ENCODE measurements at regions not wholly inside any gene's neighbourhood (a gene's known extent, or its start where the extent isn't known, plus 50 kb on each side); places are given as distances from the start of the nearest gene placed in this dataset.

DNA sequence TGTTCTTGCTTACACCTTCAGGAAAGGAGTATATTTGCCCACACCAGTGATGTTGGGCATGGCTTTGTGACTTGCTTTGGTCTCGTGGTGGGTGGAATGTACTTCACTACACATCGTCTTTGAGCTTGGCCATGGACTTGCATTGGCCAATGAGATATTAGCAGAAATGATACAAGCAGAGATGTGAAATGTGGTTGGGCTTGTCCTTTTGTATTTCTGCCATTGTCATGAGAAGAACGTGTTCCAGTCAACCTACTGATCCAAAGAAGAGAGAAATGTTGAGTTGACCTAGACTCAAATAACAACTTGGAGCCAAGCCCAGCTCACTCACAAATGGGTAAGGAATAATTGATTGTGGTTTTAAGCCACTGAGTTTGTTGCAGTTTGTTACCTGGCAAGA is 138.4 kb upstream of the ARX start:
- no CpG with 5 or more reads among the region's 3 CpGs for WGBS (ENCODE audit: insufficient coverage, low lambda C conversion rate)
- no peaks in the 10 kb centered on the region for H3K36me3 ChIP-seq (ENCODE audit: control insufficient read depth, insufficient read depth, low read length)
- H3K4me3 ChIP-seq (ENCODE audit: low read length): no peak overlapping the region
- no peak for DNase-seq
- no peaks in the 10 kb centered on the region for H3K9me3 ChIP-seq (ENCODE audit: control insufficient read depth, low read depth, low read length)
- no peak overlapping the region for H3K27ac ChIP-seq (ENCODE audit: low read length)
- H3K27me3 ChIP-seq (ENCODE audit: control insufficient read depth, insufficient read depth, low read length): no peaks in the 10 kb centered on the region
- no peaks in the 10 kb centered on the region for H3K4me1 ChIP-seq (ENCODE audit: control insufficient read depth, insufficient read depth, low read length)

DNA sequence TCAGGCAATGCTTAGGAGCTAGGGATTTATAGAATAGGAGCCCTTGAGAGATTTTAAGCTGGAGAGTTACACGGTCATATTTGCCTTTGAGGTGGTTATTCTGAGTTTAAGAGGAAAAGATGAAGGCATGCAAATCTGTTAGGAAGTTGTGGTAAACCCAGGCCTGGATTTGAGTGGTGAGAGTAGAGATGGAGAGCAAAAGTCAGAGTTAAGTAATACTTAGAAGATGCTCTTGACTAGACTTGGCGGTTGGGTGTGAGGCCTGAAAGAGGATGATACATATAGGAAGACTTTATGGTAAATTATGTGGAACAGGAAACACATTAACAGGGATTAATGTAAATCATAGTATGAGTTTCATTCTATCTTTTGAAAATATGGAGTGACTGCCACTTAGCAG is 136.0 kb upstream of the ARX start:
- Histone ChIP-seq H3K27ac (ENCODE audit: low read length) (no peak overlapping the region), H3K36me3 (ENCODE audit: control insufficient read depth, insufficient read depth, low read length) (no peaks in the 10 kb centered on the region), H3K27me3 (ENCODE audit: control insufficient read depth, insufficient read depth, low read length) (no peaks in the 10 kb centered on the region), H3K9me3 (ENCODE audit: control insufficient read depth, low read depth, low read length) (no peaks in the 10 kb centered on the region), H3K4me1 (ENCODE audit: control insufficient read depth, insufficient read depth, low read length) (no peaks in the 10 kb centered on the region), H3K4me3 (ENCODE audit: low read length) (no peak overlapping the region)
- no peak for DNase-seq
- WGBS (ENCODE audit: insufficient coverage, low lambda C conversion rate): no CpG with 5 or more reads among the region's 2 CpGs

DNA sequence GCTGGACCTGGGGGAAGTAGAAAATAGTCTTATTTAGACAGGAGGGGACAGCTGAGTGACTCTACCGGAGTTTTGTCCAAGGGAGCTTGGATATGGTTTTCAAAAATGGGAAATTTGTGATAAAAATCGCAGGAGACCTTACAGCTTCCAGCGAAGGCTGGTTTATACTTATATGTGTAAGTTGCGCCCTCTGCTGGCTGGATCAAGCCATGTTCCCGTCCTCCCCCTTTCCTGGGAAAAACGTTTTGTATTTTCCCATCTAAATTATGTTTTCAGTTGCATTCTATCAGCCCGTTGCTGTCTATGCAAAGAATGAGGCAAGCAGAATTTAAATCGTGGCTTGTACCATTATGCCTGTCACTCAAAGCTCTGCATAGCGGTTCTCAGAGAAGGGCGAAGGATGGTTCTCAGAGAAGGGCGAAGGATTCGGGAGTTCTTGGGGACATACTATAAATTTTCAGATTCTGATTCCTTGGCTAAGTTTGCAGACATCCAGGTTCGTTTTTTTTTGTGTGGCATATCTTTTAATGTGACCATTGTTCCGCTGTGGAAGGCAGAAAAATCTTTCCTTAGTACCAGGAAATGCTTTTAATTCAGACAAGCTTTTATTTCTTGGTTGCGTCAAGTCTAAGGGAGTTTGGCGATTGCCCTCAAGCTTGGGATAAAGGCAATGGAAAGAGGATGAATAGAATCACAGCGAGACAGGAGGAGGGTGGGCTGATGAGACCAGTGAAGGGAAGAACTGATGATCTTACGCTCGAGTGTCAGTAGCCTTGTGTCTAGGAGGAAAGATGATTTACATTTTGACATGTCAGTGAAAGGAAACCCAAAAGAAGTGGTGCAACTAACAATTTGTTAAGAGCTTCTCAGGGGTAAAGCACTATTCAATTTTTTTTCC is 128.5 kb upstream of the ARX start:
- no peak overlapping the region for H3K27ac ChIP-seq (ENCODE audit: low read length)
- 0% methylated on average over 1 of the region's 19 CpGs for WGBS (ENCODE audit: insufficient coverage, low lambda C conversion rate)
- H3K36me3 ChIP-seq (ENCODE audit: control insufficient read depth, insufficient read depth, low read length): no peaks in the 10 kb centered on the region
- no peaks in the 10 kb centered on the region for H3K27me3 ChIP-seq (ENCODE audit: control insufficient read depth, insufficient read depth, low read length)
- no peaks in the 10 kb centered on the region for H3K4me1 ChIP-seq (ENCODE audit: control insufficient read depth, insufficient read depth, low read length)
- H3K9me3 ChIP-seq (ENCODE audit: control insufficient read depth, low read depth, low read length): no peaks in the 10 kb centered on the region
- H3K4me3 ChIP-seq (ENCODE audit: low read length): no peak overlapping the region
- DNase-seq: peak; percentile 14 to 23

DNA sequence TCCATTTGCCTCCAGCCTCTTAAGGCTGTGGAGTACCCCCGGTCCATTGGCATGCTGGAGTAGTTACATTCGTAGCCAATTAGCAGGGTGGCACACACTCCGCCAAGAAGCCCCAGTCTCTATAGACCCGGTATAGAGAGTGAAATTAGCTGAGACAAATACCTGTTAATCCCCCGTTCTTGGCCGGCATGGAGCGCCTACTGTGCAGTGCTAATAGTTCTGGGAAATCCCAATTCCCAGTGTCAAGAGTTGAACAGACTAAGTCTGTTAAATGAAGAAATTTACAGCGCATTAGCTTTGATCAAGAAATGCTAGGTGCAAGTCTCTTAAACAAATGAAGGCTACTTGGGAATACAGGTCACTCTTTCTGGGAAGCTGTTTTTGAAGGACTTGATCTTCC is 127.8 kb upstream of the ARX start:
- H3K9me3 ChIP-seq (ENCODE audit: control insufficient read depth, low read depth, low read length): no peaks in the 10 kb centered on the region
- H3K4me1 ChIP-seq (ENCODE audit: control insufficient read depth, insufficient read depth, low read length): no peaks in the 10 kb centered on the region
- no peaks in the 10 kb centered on the region for H3K27me3 ChIP-seq (ENCODE audit: control insufficient read depth, insufficient read depth, low read length)
- no peak for DNase-seq
- H3K27ac ChIP-seq (ENCODE audit: low read length): no peak overlapping the region
- WGBS (ENCODE audit: insufficient coverage, low lambda C conversion rate): no CpG with 5 or more reads among the region's 8 CpGs
- H3K36me3 ChIP-seq (ENCODE audit: control insufficient read depth, insufficient read depth, low read length): no peaks in the 10 kb centered on the region
- no peak overlapping the region for H3K4me3 ChIP-seq (ENCODE audit: low read length)

DNA sequence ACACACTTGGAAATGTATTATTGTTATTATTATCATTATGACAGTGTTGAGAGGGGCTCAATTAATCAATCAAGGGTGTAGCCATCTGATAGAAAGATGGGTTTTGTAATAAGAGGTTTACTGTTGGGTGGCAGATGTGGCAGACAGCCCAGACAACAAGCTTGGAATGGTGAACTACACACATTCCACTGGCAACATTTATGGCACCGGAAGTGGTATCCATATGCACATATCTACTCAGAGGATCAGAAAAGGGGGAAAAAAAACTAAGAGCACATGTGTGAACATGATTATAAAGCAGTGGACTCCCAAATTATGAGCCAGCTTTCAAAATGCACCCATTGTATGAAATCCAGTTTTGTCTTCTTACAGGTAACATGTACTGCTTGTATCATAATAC is 125.9 kb upstream of the ARX start:
- no peaks in the 10 kb centered on the region for H3K27me3 ChIP-seq (ENCODE audit: control insufficient read depth, insufficient read depth, low read length)
- H3K4me3 ChIP-seq (ENCODE audit: low read length): no peak overlapping the region
- no peak for DNase-seq
- no peaks in the 10 kb centered on the region for H3K36me3 ChIP-seq (ENCODE audit: control insufficient read depth, insufficient read depth, low read length)
- no CpG with 5 or more reads among the region's 1 CpG for WGBS (ENCODE audit: insufficient coverage, low lambda C conversion rate)
- H3K4me1 ChIP-seq (ENCODE audit: control insufficient read depth, insufficient read depth, low read length): no peaks in the 10 kb centered on the region
- H3K9me3 ChIP-seq (ENCODE audit: control insufficient read depth, low read depth, low read length): no peaks in the 10 kb centered on the region
- no peak overlapping the region for H3K27ac ChIP-seq (ENCODE audit: low read length)

DNA sequence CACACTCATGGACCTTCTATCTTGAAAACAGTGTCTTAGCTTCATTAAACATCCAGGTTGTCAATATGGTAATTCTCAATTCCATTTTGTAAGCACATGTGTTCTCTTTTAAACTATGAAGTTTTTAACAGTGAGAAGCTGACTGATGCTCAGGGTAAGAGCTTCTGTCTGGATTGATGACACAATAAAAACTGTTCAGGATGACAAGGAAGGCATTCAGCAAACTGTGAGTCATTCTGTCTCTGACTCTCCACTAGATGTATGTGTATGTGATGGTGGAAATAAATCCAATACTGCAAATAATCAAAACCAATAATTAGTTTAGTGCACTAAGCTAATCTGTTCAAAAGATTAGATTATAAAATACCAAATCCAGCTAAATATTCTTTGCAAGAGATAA is 115.3 kb upstream of the ARX start:
- no peaks in the 10 kb centered on the region for H3K9me3 ChIP-seq (ENCODE audit: control insufficient read depth, low read depth, low read length)
- no peak overlapping the region for H3K27ac ChIP-seq (ENCODE audit: low read length)
- H3K4me1 ChIP-seq (ENCODE audit: control insufficient read depth, insufficient read depth, low read length): no peaks in the 10 kb centered on the region
- H3K4me3 ChIP-seq (ENCODE audit: low read length): no peak overlapping the region
- H3K27me3 ChIP-seq (ENCODE audit: control insufficient read depth, insufficient read depth, low read length): no peaks in the 10 kb centered on the region
- no peak for DNase-seq
- H3K36me3 ChIP-seq (ENCODE audit: control insufficient read depth, insufficient read depth, low read length): no peaks in the 10 kb centered on the region

DNA sequence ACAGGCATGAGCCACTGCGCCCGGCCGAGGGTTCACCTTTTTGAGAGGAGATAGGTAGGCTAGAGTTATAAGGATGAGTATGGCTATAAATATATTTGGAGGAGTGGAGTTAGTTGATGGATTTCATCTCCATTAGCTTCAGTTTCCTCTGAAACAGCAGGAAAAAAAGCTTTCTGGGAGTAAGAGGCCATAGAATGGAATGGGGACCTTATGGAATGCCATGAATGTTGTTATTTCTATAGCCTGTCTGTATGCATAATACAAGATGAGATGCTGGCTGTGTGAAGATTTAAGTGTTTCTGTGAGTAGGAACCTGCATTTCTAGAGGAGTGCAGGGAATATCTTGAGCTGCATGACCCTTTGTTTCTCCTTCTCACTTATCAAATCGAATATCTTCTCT is 114.9 kb upstream of the ARX start:
- H3K36me3 ChIP-seq (ENCODE audit: control insufficient read depth, insufficient read depth, low read length): no peaks in the 10 kb centered on the region
- no peaks in the 10 kb centered on the region for H3K4me1 ChIP-seq (ENCODE audit: control insufficient read depth, insufficient read depth, low read length)
- no peaks in the 10 kb centered on the region for H3K27me3 ChIP-seq (ENCODE audit: control insufficient read depth, insufficient read depth, low read length)
- no peak overlapping the region for H3K27ac ChIP-seq (ENCODE audit: low read length)
- no CpG with 5 or more reads among the region's 4 CpGs for WGBS (ENCODE audit: insufficient coverage, low lambda C conversion rate)
- no peak overlapping the region for H3K4me3 ChIP-seq (ENCODE audit: low read length)
- DNase-seq: no peak
- H3K9me3 ChIP-seq (ENCODE audit: control insufficient read depth, low read depth, low read length): no peaks in the 10 kb centered on the region

DNA sequence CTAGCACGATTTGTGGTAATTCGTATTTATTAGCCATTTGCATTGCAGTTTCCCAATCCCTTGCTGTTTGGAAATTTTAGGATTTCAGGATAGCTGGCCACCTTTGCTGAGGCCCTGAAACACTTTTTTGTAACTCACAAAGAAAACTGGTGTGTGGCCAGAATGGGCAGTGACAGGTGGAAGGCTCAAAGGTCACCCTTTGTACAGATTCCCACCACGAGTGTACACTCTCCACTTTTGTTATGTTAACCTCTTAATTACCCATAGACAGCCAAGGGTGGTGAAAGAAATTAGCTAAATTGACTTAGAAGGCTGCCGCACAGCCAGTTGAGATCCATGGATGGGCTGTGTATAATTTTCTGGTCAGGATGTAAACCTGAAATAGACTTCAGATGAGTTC is 109.7 kb upstream of the ARX start:
- Histone ChIP-seq H3K4me3 (ENCODE audit: low read length) (no peak overlapping the region), H3K36me3 (ENCODE audit: control insufficient read depth, insufficient read depth, low read length) (no peaks in the 10 kb centered on the region), H3K27me3 (ENCODE audit: control insufficient read depth, insufficient read depth, low read length) (no peaks in the 10 kb centered on the region), H3K27ac (ENCODE audit: low read length) (no peak overlapping the region), H3K4me1 (ENCODE audit: control insufficient read depth, insufficient read depth, low read length) (no peaks in the 10 kb centered on the region), H3K9me3 (ENCODE audit: control insufficient read depth, low read depth, low read length) (no peaks in the 10 kb centered on the region)
- no peak for DNase-seq
- no CpG with 5 or more reads among the region's 4 CpGs for WGBS (ENCODE audit: insufficient coverage, low lambda C conversion rate)

DNA sequence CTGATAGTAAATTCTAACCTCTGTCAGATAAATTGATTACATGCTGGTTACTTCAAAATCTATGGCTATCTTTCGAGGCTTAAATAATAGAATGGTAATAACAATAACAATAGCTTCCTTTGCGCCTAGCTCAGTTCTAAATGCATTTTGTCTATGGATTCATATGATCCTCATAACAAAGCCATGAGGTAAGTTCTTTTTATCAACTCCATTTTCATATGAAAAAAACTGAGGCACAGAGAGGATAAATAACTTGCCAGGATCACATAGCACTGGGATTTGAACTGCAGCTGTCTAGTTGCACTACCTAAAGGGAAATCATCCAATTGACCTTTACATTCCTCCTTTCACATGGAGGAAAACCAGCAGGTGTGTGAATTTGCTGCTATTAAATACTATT is 108.6 kb upstream of the ARX start:
- no CpG with 5 or more reads among the region's 2 CpGs for WGBS (ENCODE audit: insufficient coverage, low lambda C conversion rate)
- Histone ChIP-seq H3K4me1 (ENCODE audit: control insufficient read depth, insufficient read depth, low read length) (no peaks in the 10 kb centered on the region), H3K27ac (ENCODE audit: low read length) (no peak overlapping the region), H3K36me3 (ENCODE audit: control insufficient read depth, insufficient read depth, low read length) (no peaks in the 10 kb centered on the region), H3K4me3 (ENCODE audit: low read length) (no peak overlapping the region), H3K27me3 (ENCODE audit: control insufficient read depth, insufficient read depth, low read length) (no peaks in the 10 kb centered on the region), H3K9me3 (ENCODE audit: control insufficient read depth, low read depth, low read length) (no peaks in the 10 kb centered on the region)
- DNase-seq: no peak

DNA sequence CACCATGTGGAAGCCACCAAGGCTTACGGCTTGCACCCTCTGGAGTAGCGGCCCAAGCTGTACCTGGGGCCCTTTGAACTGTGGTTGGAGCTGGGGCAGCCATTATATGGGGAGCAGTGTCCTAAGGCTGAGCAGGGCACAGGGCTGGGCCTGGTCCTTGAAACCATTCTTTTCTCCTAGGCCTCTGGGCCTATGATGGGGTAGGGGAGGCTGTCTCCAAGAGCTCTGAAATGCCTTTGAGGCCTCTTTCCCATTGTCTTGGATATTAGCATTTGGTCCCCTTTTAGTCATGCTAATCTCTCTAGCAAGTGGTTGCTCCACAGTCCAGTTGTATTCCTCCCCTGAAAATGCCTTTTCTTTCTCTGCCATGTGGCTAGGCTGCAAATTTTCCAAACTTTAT is 96.4 kb upstream of the ARX start:
- H3K36me3 ChIP-seq (ENCODE audit: control insufficient read depth, insufficient read depth, low read length): no peaks in the 10 kb centered on the region
- H3K9me3 ChIP-seq (ENCODE audit: control insufficient read depth, low read depth, low read length): no peaks in the 10 kb centered on the region
- no peak for DNase-seq
- H3K4me1 ChIP-seq (ENCODE audit: control insufficient read depth, insufficient read depth, low read length): no peaks in the 10 kb centered on the region
- no peak overlapping the region for H3K27ac ChIP-seq (ENCODE audit: low read length)
- H3K4me3 ChIP-seq (ENCODE audit: low read length): no peak overlapping the region
- no peaks in the 10 kb centered on the region for H3K27me3 ChIP-seq (ENCODE audit: control insufficient read depth, insufficient read depth, low read length)
- no CpG with 5 or more reads among the region's 2 CpGs for WGBS (ENCODE audit: insufficient coverage, low lambda C conversion rate)

DNA sequence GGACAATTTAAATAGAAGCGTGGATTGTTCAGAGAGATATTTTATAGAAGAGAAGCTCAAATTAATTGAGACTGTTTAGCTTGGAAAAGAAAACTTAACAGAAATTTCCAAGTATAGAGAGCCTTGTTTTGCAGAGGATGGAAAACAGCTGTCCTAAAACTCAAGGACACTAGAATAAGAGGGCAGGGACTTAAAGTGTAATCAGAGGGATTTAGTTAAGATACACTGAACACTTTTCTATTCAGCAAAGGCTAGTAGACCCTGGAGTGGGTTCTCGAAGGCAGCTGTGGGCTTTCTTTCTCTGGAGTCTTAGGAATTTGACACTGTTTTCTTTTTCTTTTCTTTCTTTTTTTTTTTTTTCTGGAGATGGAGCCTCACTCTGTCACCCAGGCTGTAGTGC is 92.7 kb upstream of the ARX start:
- DNase-seq: no peak
- WGBS (ENCODE audit: insufficient coverage, low lambda C conversion rate): 0% methylated on average over 1 of the region's 2 CpGs

More for the DNA sequence above, 92.7 kb upstream of the ARX start:
- no peaks in the 10 kb centered on the region for H3K36me3 ChIP-seq (ENCODE audit: control insufficient read depth, insufficient read depth, low read length)
- no peaks in the 10 kb centered on the region for H3K27me3 ChIP-seq (ENCODE audit: control insufficient read depth, insufficient read depth, low read length)
- no peak overlapping the region for H3K4me3 ChIP-seq (ENCODE audit: low read length)
- no peaks in the 10 kb centered on the region for H3K9me3 ChIP-seq (ENCODE audit: control insufficient read depth, low read depth, low read length)
- no peak overlapping the region for H3K27ac ChIP-seq (ENCODE audit: low read length)
- no peaks in the 10 kb centered on the region for H3K4me1 ChIP-seq (ENCODE audit: control insufficient read depth, insufficient read depth, low read length)
